Endodermal cell (in vitro differentiated cells): ENCODE measurements at regions not wholly inside any gene's neighbourhood (a gene's known extent, or its start where the extent isn't known, plus 50 kb on each side); places are given as distances from the start of the nearest gene placed in this dataset.
"Not testable (repeated sequence)": the region's sequence is repeated elsewhere in the genome, so short reads cannot be mapped to it uniquely, and the experiment has no call there.

ENCODE experiments used
- DNase-seq: peaks from one replicate; pipeline ENCODE4 v3.0.0-alpha.2; 2017
- H3K27ac ChIP-seq: 2 replicates; pipeline ENCODE4 v1.5.1; 2013; ENCODE audit warnings: mild to moderate bottlenecking, low read depth, low read length, moderate library complexity
- H3K27me3 ChIP-seq: 2 replicates; pipeline ENCODE4 v1.6.1; 2013; ENCODE audit warnings: mild to moderate bottlenecking, low read length, moderate library complexity; ENCODE audit not compliant: insufficient read depth, control insufficient read depth, poor library complexity, severe bottlenecking
- H3K36me3 ChIP-seq: 2 replicates; pipeline ENCODE4 v1.7.0; 2013; ENCODE audit warnings: mild to moderate bottlenecking, low read length, moderate library complexity; ENCODE audit not compliant: control insufficient read depth, insufficient read depth
- H3K4me1 ChIP-seq: one replicate; pipeline ENCODE4 v1.7.0; 2013; ENCODE audit warnings: low read length; ENCODE audit not compliant: control insufficient read depth, insufficient read depth
- H3K4me3 ChIP-seq: 2 replicates; pipeline ENCODE4 v1.5.1; 2013; ENCODE audit warnings: mild to moderate bottlenecking, low read length, moderate library complexity
- H3K9ac ChIP-seq: 2 replicates; pipeline ENCODE4 v1.6.1; 2013; ENCODE audit warnings: mild to moderate bottlenecking, low read length, moderate library complexity; ENCODE audit not compliant: poor library complexity, severe bottlenecking; ENCODE audit errors: extremely low read depth
- H3K9me3 ChIP-seq: 2 replicates; pipeline ENCODE4 v1.6.1; 2013; ENCODE audit warnings: mild to moderate bottlenecking, low read length, moderate library complexity; ENCODE audit not compliant: control insufficient read depth
- H3K27ac Mint-ChIP-seq: 2 replicates; pipeline ENCODE4 v1.8.0; 2020; ENCODE audit warnings: mixed read lengths
- H3K27me3 Mint-ChIP-seq: 2 replicates; pipeline ENCODE4 v1.8.0; 2021; ENCODE audit warnings: mild to moderate bottlenecking, mixed read lengths; ENCODE audit not compliant: insufficient read depth
- H3K36me3 Mint-ChIP-seq: 2 replicates; pipeline ENCODE4 v1.8.0; 2020; ENCODE audit warnings: low read depth, mixed read lengths
- H3K4me1 Mint-ChIP-seq: 2 replicates; pipeline ENCODE4 v1.8.0; 2020; ENCODE audit warnings: mixed read lengths
- H3K4me3 Mint-ChIP-seq: 2 replicates; pipeline ENCODE4 v1.8.0; 2020; ENCODE audit warnings: mild to moderate bottlenecking, moderate library complexity, mixed read lengths
- H3K9me3 Mint-ChIP-seq: 2 replicates; pipeline ENCODE4 v1.8.0; 2020; ENCODE audit warnings: mild to moderate bottlenecking, mixed read lengths
- CTCF ChIP-seq: fragments of 200-600 bp; sonication (generic); conservative IDR thresholded peaks from 2 replicates; pipeline ENCODE4 v1.5.0; 2021; ENCODE audit warnings: antibody characterized with exemption, mild to moderate bottlenecking
- WGBS, 2 experiments: methylation state at CpG; one replicate each; pipeline versions ENCODE4 v1.1.5 to v1.1.7; 2013; ENCODE audit warnings: missing lambda C conversion rate in 2 of 2, mixed read lengths in 1 of 2; ENCODE audit not compliant: insufficient coverage in 1 of 2, insufficient read length in 1 of 2; 5-methylcytosine and 5-hydroxymethylcytosine counted together

GRCh38 chrX:101823236-101823635, 108.6 kb downstream of the ZMAT1 start:
- no peak overlapping the region for H3K9ac ChIP-seq
- Mint-ChIP-seq H3K4me3 (no peak overlapping the region), H3K9me3 (peaks cover 62% of the 10 kb centered on the region), H3K27ac (no peak overlapping the region), H3K4me1 (no peaks in the 10 kb centered on the region), H3K27me3 (peaks cover 4% of the 10 kb centered on the region), H3K36me3 (peaks cover 1% of the 10 kb centered on the region)
- no peaks in the 10 kb centered on the region for H3K27me3 ChIP-seq
- no peak for TF ChIP-seq CTCF
- no peak for DNase-seq
- WGBS, 2 experiments, result 73% methylated on average over 2 of the region's 2 CpGs; no CpG with 5 or more reads in 1 of the 2 experiments
- no peaks in the 10 kb centered on the region for H3K9me3 ChIP-seq
- no peaks in the 10 kb centered on the region for H3K36me3 ChIP-seq
- H3K4me1 ChIP-seq, result no peaks in the 10 kb centered on the region
- H3K27ac ChIP-seq, result no peak overlapping the region
- H3K4me3 ChIP-seq, result no peak overlapping the region

GRCh38 chrX:101817739-101818138, 114.1 kb downstream of the ZMAT1 start:
- not testable (repeated sequence) for H3K27me3 ChIP-seq, H3K36me3 ChIP-seq, H3K9ac ChIP-seq, H3K4me3 ChIP-seq, H3K9me3 ChIP-seq, H3K4me1 ChIP-seq, H3K36me3 Mint-ChIP-seq, DNase-seq, H3K4me3 Mint-ChIP-seq, H3K27ac Mint-ChIP-seq, H3K27ac ChIP-seq, H3K4me1 Mint-ChIP-seq, H3K27me3 Mint-ChIP-seq
- peaks cover 86% of the 10 kb centered on the region for H3K9me3 Mint-ChIP-seq
- 100% methylated on average over 1 of the region's 1 CpG; no CpG with 5 or more reads in 1 of the 2 experiments for WGBS, 2 experiments

GRCh38 chrX:101813200-101813599, 118.6 kb downstream of the ZMAT1 start:
- peaks cover 1% of the 10 kb centered on the region for H3K27me3 Mint-ChIP-seq
- no peaks in the 10 kb centered on the region for H3K4me1 ChIP-seq
- H3K4me1 Mint-ChIP-seq, result no peaks in the 10 kb centered on the region
- no peak overlapping the region for H3K27ac ChIP-seq
- no peak overlapping the region for H3K4me3 ChIP-seq
- no peak overlapping the region for H3K27ac Mint-ChIP-seq
- no peaks in the 10 kb centered on the region for H3K27me3 ChIP-seq
- H3K9ac ChIP-seq, result no peak overlapping the region
- H3K36me3 ChIP-seq, result no peaks in the 10 kb centered on the region
- no peaks in the 10 kb centered on the region for H3K9me3 ChIP-seq
- H3K4me3 Mint-ChIP-seq, result no peak overlapping the region
- TF ChIP-seq CTCF, result no peak
- 85 to 90% methylated on average over 2 to 6 of the region's 6 CpGs for WGBS, 2 experiments
- no peaks in the 10 kb centered on the region for H3K36me3 Mint-ChIP-seq
- no peak for DNase-seq
- peaks cover 81% of the 10 kb centered on the region for H3K9me3 Mint-ChIP-seq

- Histone ChIP-seq H3K9ac (no peak overlapping the region), H3K9me3 (no peaks in the 10 kb centered on the region), H3K4me3 (no peak overlapping the region), H3K36me3 (no peaks in the 10 kb centered on the region), H3K27me3 (no peaks in the 10 kb centered on the region), H3K4me1 (no peaks in the 10 kb centered on the region), H3K27ac (no peak overlapping the region)
- no peak overlapping the region for H3K4me3 Mint-ChIP-seq
- peaks cover 1% of the 10 kb centered on the region for H3K4me1 Mint-ChIP-seq
- TF ChIP-seq CTCF, result peak; percentile 69
- DNase-seq, result peak; percentile 44
- no peak overlapping the region for H3K27ac Mint-ChIP-seq
- WGBS, 2 experiments, result 81% methylated on average over 2 of the region's 2 CpGs; no CpG with 5 or more reads in 1 of the 2 experiments
- no peaks in the 10 kb centered on the region for H3K27me3 Mint-ChIP-seq
- H3K9me3 Mint-ChIP-seq, result peaks cover 29% of the 10 kb centered on the region
- H3K36me3 Mint-ChIP-seq, result no peaks in the 10 kb centered on the region
These were observed 128.4 kb downstream of the ZMAT1 start for GRCh38 chrX:101803451-101803850.
